Transverse colon (tissue), 3 donors: ENCODE measurements at regions not wholly inside any gene's neighbourhood (a gene's known extent, or its start where the extent isn't known, plus 50 kb on each side); places are given as distances from the start of the nearest gene placed in this dataset.

ENCODE experiments used
- POLR2A ChIP-seq: fragments of 450-650 bp; IDR thresholded peaks from one replicate; pipeline ENCODE4 v1.6.1; 2016; ENCODE audit warnings: antibody characterized with exemption, mild to moderate bottlenecking, moderate library complexity
- TF ChIP-seq, protein P1 (sequence below), 5 experiments: fragments of 200-600 bp in 3 of 5; fragments of 450-650 bp in 2 of 5; sonication (generic) in 3 of 5; IDR thresholded peaks; 1 replicate in 2 of 5; 2 replicates in 3 of 5; pipeline ENCODE4 v1.5.1; 2016 to 2017; ENCODE audit warnings: antibody characterized with exemption in 5 of 5, inconsistent platforms in 3 of 5, mild to moderate bottlenecking in 2 of 5, moderate library complexity in 1 of 5

DNA sequence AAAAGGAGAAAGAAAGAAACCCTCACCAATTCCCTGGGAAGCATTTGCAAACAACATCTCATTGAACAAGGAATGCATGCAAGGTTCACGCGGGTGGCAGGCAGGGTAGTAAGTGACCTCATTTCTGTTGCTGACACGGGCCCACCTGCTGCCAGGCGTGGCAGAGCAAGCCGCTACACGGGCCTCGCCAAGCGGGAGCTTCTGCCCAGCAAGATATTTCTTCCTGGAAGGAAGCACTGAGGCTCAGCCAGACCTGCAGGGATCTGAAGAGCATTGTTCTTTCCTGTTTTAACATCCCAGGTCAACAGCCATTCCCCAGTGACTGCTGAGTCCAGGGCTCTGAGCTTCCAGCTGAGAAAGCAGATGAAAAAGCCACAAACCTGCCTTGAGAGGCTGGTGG is 91.9 kb upstream of the IGSF21 start:
- TF ChIP-seq, protein P1, sequence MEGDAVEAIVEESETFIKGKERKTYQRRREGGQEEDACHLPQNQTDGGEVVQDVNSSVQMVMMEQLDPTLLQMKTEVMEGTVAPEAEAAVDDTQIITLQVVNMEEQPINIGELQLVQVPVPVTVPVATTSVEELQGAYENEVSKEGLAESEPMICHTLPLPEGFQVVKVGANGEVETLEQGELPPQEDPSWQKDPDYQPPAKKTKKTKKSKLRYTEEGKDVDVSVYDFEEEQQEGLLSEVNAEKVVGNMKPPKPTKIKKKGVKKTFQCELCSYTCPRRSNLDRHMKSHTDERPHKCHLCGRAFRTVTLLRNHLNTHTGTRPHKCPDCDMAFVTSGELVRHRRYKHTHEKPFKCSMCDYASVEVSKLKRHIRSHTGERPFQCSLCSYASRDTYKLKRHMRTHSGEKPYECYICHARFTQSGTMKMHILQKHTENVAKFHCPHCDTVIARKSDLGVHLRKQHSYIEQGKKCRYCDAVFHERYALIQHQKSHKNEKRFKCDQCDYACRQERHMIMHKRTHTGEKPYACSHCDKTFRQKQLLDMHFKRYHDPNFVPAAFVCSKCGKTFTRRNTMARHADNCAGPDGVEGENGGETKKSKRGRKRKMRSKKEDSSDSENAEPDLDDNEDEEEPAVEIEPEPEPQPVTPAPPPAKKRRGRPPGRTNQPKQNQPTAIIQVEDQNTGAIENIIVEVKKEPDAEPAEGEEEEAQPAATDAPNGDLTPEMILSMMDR (IDR thresholded peaks at IDR 0.05) = no peak
- TF ChIP-seq POLR2A = no peak
